HG03565 (cell line): ENCODE measurements at regions not wholly inside any gene's neighbourhood (a gene's known extent, or its start where the extent isn't known, plus 50 kb on each side); places are given as distances from the start of the nearest gene placed in this dataset.
"Not testable (repeated sequence)": the region's sequence is repeated elsewhere in the genome, so short reads cannot be mapped to it uniquely, and the experiment has no call there.

ENCODE experiments used
- ATAC-seq: cut with Tn5 transposase; IDR thresholded peaks from one replicate; pipeline ENCODE4 v1.9.1; 2021; ENCODE audit warnings: mild to moderate bottlenecking, moderate library complexity; ENCODE audit not compliant: unreplicated experiment

GRCh38 chr5:154562244-154562880, 84.3 kb upstream of the HAND1 start:
- ATAC-seq = no peak

GRCh38 chr5:154559398-154560276, 81.6 kb upstream of the HAND1 start:
- no peak for ATAC-seq

GRCh38 chr5:154557548-154557947, 79.5 kb upstream of the HAND1 start:
- no peak for ATAC-seq

GRCh38 chr5:154547551-154547950, 69.5 kb upstream of the HAND1 start:
- ATAC-seq = no peak

- ATAC-seq = no peak
These were observed 68.7 kb upstream of the HAND1 start for GRCh38 chr5:154546719-154547118.

GRCh38 chr5:154544646-154545045, 66.6 kb upstream of the HAND1 start:
- no peak for ATAC-seq

GRCh38 chr5:154543380-154543779, 65.4 kb upstream of the HAND1 start:
- ATAC-seq = no peak

- no peak for ATAC-seq
These were observed 64.6 kb upstream of the HAND1 start for GRCh38 chr5:154542581-154542980.

GRCh38 chr5:154542000-154542399, 64.0 kb upstream of the HAND1 start:
- no peak for ATAC-seq

GRCh38 chr5:154541553-154541952, 63.5 kb upstream of the HAND1 start:
- ATAC-seq = no peak

GRCh38 chr5:154540600-154540999, 62.6 kb upstream of the HAND1 start:
- no peak for ATAC-seq

GRCh38 chr5:154538492-154538891, 60.5 kb upstream of the HAND1 start:
- no peak for ATAC-seq

- ATAC-seq = not testable (repeated sequence)
These were observed 58.4 kb upstream of the HAND1 start for GRCh38 chr5:154536439-154536838.

GRCh38 chr5:154535535-154535934, 57.5 kb upstream of the HAND1 start:
- no peak for ATAC-seq

GRCh38 chr5:154534457-154535050, 56.5 kb upstream of the HAND1 start:
- no peak for ATAC-seq

GRCh38 chr5:154529282-154529681, 51.3 kb upstream of the HAND1 start:
- no peak for ATAC-seq

- ATAC-seq = no peak
These were observed 50.1 kb upstream of the HAND1 start for GRCh38 chr5:154528005-154528594.
